ENCODE measurements at regions not wholly inside any gene's neighbourhood (a gene's known extent, or its start where the extent isn't known, plus 50 kb on each side); places are given as distances from the start of the nearest gene placed in this dataset.

- no peak overlapping the region for H3K4me3 ChIP-seq (ENCODE audit: low read depth, low read length)
- no peaks in the 10 kb centered on the region for H3K36me3 ChIP-seq (ENCODE audit: control insufficient read depth, insufficient read depth, low read length)
- H3K9ac ChIP-seq (ENCODE audit: low read depth, low read length): no peak overlapping the region
- H3K9me3 ChIP-seq (ENCODE audit: control insufficient read depth, insufficient read depth, low read length): no peaks in the 10 kb centered on the region
- no peaks in the 10 kb centered on the region for H3K27me3 ChIP-seq (ENCODE audit: control insufficient read depth, insufficient read depth, low read length)
- H3K4me1 ChIP-seq (ENCODE audit: control insufficient read depth, insufficient read depth, low read length): no peaks in the 10 kb centered on the region
- no peak overlapping the region for H3K27ac ChIP-seq (ENCODE audit: low read depth, low read length)
Observed at GRCh38 chr9:104022083-104022482, 72.0 kb upstream of the SMC2 start.

GRCh38 chr9:104025104-104025503 is 69.0 kb upstream of the SMC2 start:
- Histone ChIP-seq H3K36me3 (ENCODE audit: control insufficient read depth, insufficient read depth, low read length) (no peaks in the 10 kb centered on the region), H3K27me3 (ENCODE audit: control insufficient read depth, insufficient read depth, low read length) (no peaks in the 10 kb centered on the region), H3K4me3 (ENCODE audit: low read depth, low read length) (no peak overlapping the region), H3K9ac (ENCODE audit: low read depth, low read length) (no peak overlapping the region), H3K4me1 (ENCODE audit: control insufficient read depth, insufficient read depth, low read length) (no peaks in the 10 kb centered on the region), H3K27ac (ENCODE audit: low read depth, low read length) (no peak overlapping the region), H3K9me3 (ENCODE audit: control insufficient read depth, insufficient read depth, low read length) (no peaks in the 10 kb centered on the region)

GRCh38 chr9:104025945-104026344 is 68.2 kb upstream of the SMC2 start:
- Histone ChIP-seq H3K4me3 (ENCODE audit: low read depth, low read length) (no peak overlapping the region), H3K36me3 (ENCODE audit: control insufficient read depth, insufficient read depth, low read length) (no peaks in the 10 kb centered on the region), H3K27ac (ENCODE audit: low read depth, low read length) (no peak overlapping the region), H3K9ac (ENCODE audit: low read depth, low read length) (no peak overlapping the region), H3K27me3 (ENCODE audit: control insufficient read depth, insufficient read depth, low read length) (no peaks in the 10 kb centered on the region), H3K9me3 (ENCODE audit: control insufficient read depth, insufficient read depth, low read length) (no peaks in the 10 kb centered on the region), H3K4me1 (ENCODE audit: control insufficient read depth, insufficient read depth, low read length) (no peaks in the 10 kb centered on the region)

DNA sequence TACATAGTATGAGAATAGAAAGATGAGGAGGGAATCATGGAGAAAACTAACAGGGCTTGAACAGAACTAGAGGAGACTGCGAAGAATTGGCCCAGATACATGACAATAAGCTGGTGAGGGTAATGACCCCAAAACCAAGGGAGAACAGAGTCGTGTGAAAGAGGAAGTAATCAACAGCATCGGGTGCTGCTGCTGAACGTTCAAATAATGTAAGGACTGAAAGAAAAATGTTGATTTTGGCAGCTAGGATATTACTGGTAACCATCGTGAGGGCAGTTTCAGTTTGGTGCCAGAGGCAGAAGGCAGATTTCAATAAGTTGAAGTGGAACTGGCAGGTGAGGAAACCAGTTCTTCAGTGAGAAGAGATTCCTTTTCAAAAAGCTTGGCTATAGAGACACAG is 66.8 kb upstream of the SMC2 start:
- H3K36me3 ChIP-seq (ENCODE audit: control insufficient read depth, insufficient read depth, low read length): no peaks in the 10 kb centered on the region
- H3K9ac ChIP-seq (ENCODE audit: low read depth, low read length): no peak overlapping the region
- H3K27me3 ChIP-seq (ENCODE audit: control insufficient read depth, insufficient read depth, low read length): no peaks in the 10 kb centered on the region
- no peaks in the 10 kb centered on the region for H3K4me1 ChIP-seq (ENCODE audit: control insufficient read depth, insufficient read depth, low read length)
- no peak overlapping the region for H3K4me3 ChIP-seq (ENCODE audit: low read depth, low read length)
- no peak overlapping the region for H3K27ac ChIP-seq (ENCODE audit: low read depth, low read length)
- no peaks in the 10 kb centered on the region for H3K9me3 ChIP-seq (ENCODE audit: control insufficient read depth, insufficient read depth, low read length)

DNA sequence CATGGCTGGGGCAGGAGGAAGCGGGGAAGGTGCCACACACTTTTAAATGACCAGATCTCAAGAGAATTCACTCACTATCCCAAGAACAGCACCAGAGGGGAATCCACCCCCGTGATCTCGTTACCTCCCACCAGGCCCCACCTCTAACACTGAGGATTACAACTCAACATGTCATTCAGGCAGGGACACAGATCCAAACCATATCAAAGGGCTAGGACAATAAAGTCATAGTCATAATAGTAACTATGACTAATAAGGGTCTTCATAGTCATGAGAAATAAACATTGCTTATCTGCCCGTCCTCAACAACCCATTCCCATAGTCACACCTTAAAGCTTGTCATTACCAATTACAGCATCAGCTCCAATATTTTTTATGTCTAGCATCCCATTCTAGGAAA is 65.3 kb upstream of the SMC2 start:
- Histone ChIP-seq H3K9ac (ENCODE audit: low read depth, low read length) (no peak overlapping the region), H3K9me3 (ENCODE audit: control insufficient read depth, insufficient read depth, low read length) (no peaks in the 10 kb centered on the region), H3K4me3 (ENCODE audit: low read depth, low read length) (no peak overlapping the region), H3K36me3 (ENCODE audit: control insufficient read depth, insufficient read depth, low read length) (no peaks in the 10 kb centered on the region), H3K27me3 (ENCODE audit: control insufficient read depth, insufficient read depth, low read length) (no peaks in the 10 kb centered on the region), H3K4me1 (ENCODE audit: control insufficient read depth, insufficient read depth, low read length) (no peaks in the 10 kb centered on the region), H3K27ac (ENCODE audit: low read depth, low read length) (no peak overlapping the region)
